GM23338 (cell line): ENCODE measurements at regions not wholly inside any gene's neighbourhood (a gene's known extent, or its start where the extent isn't known, plus 50 kb on each side); places are given as distances from the start of the nearest gene placed in this dataset.

Experiments used
- CREB1 ChIP-seq: fragments of 250-450 bp; sonication (Bioruptor Pico); IDR thresholded peaks from 2 replicates; pipeline ENCODE4 v1.5.0; 2020; ENCODE audit warnings: low read depth, mild to moderate bottlenecking, moderate library complexity
- ETS1 ChIP-seq: IDR thresholded peaks from 2 replicates; pipeline ENCODE4 v1.6.1; 2016; ENCODE audit warnings: antibody characterized with exemption
- EZH2 ChIP-seq: fragments of 200-600 bp; sonication (generic); IDR thresholded peaks from one replicate; pipeline ENCODE4 v1.8.0; 2017; ENCODE audit warnings: antibody characterized with exemption, mild to moderate bottlenecking, low read depth; ENCODE audit not compliant: unreplicated experiment
- EZH2phosphoT487 ChIP-seq: fragments of 200-600 bp; sonication (generic); IDR thresholded peaks from one replicate; pipeline ENCODE4 v1.8.1; 2018; ENCODE audit warnings: antibody characterized with exemption; ENCODE audit not compliant: unreplicated experiment
- JUNB ChIP-seq: IDR thresholded peaks from one replicate; pipeline ENCODE4 v1.6.1; 2016; ENCODE audit warnings: antibody characterized with exemption; ENCODE audit not compliant: unreplicated experiment
- POLR2AphosphoS5 ChIP-seq: IDR thresholded peaks from 2 replicates; pipeline ENCODE4 v1.6.1; 2016; ENCODE audit warnings: antibody characterized with exemption, low read depth
- STAT1 ChIP-seq: IDR thresholded peaks from one replicate; pipeline ENCODE4 v1.6.1; 2016; ENCODE audit warnings: antibody characterized with exemption; ENCODE audit not compliant: unreplicated experiment
- ZNF114 ChIP-seq: fragments of 250-450 bp; sonication (Bioruptor Pico); IDR thresholded peaks from 2 replicates; pipeline ENCODE4 v1.5.0; 2020; ENCODE audit warnings: mild to moderate bottlenecking, moderate library complexity
- ZNF331 ChIP-seq: fragments of 250-450 bp; sonication (Bioruptor Pico); IDR thresholded peaks from 2 replicates; pipeline ENCODE4 v1.5.0; 2020; ENCODE audit warnings: low read depth, mild to moderate bottlenecking, moderate library complexity
- ZNF462 ChIP-seq: fragments of 250-450 bp; sonication (Bioruptor Pico); IDR thresholded peaks from 2 replicates; pipeline ENCODE4 v1.5.0; 2020; ENCODE audit warnings: mild to moderate bottlenecking, moderate library complexity
- TF ChIP-seq, protein P1 (sequence below), 2 experiments: fragments of 200-600 bp in 1 of 2; sonication (generic) in 1 of 2; conservative IDR thresholded peaks; 2 replicates each; pipeline versions ENCODE4 v1.5.1 to v1.6.1; 2016 to 2017; ENCODE audit warnings: antibody characterized with exemption in 2 of 2, low read depth in 2 of 2, mild to moderate bottlenecking in 2 of 2, moderate library complexity in 1 of 2
- TF ChIP-seq, protein P2 (sequence below): IDR thresholded peaks from one replicate; pipeline ENCODE4 v1.6.1; 2018; ENCODE audit warnings: antibody characterized with exemption; ENCODE audit not compliant: unreplicated experiment

GRCh38 chr17:77090476-77090875 is 50.3 kb upstream of the SEC14L1 start:
- TF ChIP-seq, protein P1, sequence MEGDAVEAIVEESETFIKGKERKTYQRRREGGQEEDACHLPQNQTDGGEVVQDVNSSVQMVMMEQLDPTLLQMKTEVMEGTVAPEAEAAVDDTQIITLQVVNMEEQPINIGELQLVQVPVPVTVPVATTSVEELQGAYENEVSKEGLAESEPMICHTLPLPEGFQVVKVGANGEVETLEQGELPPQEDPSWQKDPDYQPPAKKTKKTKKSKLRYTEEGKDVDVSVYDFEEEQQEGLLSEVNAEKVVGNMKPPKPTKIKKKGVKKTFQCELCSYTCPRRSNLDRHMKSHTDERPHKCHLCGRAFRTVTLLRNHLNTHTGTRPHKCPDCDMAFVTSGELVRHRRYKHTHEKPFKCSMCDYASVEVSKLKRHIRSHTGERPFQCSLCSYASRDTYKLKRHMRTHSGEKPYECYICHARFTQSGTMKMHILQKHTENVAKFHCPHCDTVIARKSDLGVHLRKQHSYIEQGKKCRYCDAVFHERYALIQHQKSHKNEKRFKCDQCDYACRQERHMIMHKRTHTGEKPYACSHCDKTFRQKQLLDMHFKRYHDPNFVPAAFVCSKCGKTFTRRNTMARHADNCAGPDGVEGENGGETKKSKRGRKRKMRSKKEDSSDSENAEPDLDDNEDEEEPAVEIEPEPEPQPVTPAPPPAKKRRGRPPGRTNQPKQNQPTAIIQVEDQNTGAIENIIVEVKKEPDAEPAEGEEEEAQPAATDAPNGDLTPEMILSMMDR (conservative IDR thresholded peaks at IDR 0.05; ENCODE audit: low read depth in 2 of 2), result no peak
- TF ChIP-seq ZNF462 (CRISPR knock-in tag) (no peak), STAT1 (no peak), EZH2 (no peak), POLR2AphosphoS5 (no peak), ETS1 (no peak), EZH2phosphoT487 (no peak), ZNF114 (CRISPR knock-in tag) (no peak), ZNF331 (CRISPR knock-in tag) (no peak), JUNB (no peak), CREB1 (no peak)
- TF ChIP-seq, protein P2, sequence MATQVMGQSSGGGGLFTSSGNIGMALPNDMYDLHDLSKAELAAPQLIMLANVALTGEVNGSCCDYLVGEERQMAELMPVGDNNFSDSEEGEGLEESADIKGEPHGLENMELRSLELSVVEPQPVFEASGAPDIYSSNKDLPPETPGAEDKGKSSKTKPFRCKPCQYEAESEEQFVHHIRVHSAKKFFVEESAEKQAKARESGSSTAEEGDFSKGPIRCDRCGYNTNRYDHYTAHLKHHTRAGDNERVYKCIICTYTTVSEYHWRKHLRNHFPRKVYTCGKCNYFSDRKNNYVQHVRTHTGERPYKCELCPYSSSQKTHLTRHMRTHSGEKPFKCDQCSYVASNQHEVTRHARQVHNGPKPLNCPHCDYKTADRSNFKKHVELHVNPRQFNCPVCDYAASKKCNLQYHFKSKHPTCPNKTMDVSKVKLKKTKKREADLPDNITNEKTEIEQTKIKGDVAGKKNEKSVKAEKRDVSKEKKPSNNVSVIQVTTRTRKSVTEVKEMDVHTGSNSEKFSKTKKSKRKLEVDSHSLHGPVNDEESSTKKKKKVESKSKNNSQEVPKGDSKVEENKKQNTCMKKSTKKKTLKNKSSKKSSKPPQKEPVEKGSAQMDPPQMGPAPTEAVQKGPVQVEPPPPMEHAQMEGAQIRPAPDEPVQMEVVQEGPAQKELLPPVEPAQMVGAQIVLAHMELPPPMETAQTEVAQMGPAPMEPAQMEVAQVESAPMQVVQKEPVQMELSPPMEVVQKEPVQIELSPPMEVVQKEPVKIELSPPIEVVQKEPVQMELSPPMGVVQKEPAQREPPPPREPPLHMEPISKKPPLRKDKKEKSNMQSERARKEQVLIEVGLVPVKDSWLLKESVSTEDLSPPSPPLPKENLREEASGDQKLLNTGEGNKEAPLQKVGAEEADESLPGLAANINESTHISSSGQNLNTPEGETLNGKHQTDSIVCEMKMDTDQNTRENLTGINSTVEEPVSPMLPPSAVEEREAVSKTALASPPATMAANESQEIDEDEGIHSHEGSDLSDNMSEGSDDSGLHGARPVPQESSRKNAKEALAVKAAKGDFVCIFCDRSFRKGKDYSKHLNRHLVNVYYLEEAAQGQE, result no peak
